Ovary (tissue), 3 donors: ENCODE measurements at regions not wholly inside any gene's neighbourhood (a gene's known extent, or its start where the extent isn't known, plus 50 kb on each side); places are given as distances from the start of the nearest gene placed in this dataset.

Experiments
- CTCF ChIP-seq, 3 donors: fragments of 450-650 bp in 2 of 3; fragments of 200-600 bp in 1 of 3; IDR thresholded peaks; one replicate each; pipeline versions ENCODE4 v1.5.1 to v1.8.0; 2016 to 2022; ENCODE audit warnings: antibody characterized with exemption in 3 of 3, mild to moderate bottlenecking in 1 of 3
- EP300 ChIP-seq: sonication (generic); formaldehyde crosslinking; IDR thresholded peaks from one replicate; pipeline ENCODE4 v1.6.1; 2017; ENCODE audit warnings: antibody characterized with exemption
- donor health status: DM: no; HTN: no; CAD: no.

- TF ChIP-seq CTCF (IDR thresholded peaks at IDR 0.05) (no peak), EP300 (no peak)
Observed at GRCh38 chr15:39260791-39261190, 320.1 kb upstream of the THBS1 start.
